ENCODE measurements at regions not wholly inside any gene's neighbourhood (a gene's known extent, or its start where the extent isn't known, plus 50 kb on each side); places are given as distances from the start of the nearest gene placed in this dataset.

DNA sequence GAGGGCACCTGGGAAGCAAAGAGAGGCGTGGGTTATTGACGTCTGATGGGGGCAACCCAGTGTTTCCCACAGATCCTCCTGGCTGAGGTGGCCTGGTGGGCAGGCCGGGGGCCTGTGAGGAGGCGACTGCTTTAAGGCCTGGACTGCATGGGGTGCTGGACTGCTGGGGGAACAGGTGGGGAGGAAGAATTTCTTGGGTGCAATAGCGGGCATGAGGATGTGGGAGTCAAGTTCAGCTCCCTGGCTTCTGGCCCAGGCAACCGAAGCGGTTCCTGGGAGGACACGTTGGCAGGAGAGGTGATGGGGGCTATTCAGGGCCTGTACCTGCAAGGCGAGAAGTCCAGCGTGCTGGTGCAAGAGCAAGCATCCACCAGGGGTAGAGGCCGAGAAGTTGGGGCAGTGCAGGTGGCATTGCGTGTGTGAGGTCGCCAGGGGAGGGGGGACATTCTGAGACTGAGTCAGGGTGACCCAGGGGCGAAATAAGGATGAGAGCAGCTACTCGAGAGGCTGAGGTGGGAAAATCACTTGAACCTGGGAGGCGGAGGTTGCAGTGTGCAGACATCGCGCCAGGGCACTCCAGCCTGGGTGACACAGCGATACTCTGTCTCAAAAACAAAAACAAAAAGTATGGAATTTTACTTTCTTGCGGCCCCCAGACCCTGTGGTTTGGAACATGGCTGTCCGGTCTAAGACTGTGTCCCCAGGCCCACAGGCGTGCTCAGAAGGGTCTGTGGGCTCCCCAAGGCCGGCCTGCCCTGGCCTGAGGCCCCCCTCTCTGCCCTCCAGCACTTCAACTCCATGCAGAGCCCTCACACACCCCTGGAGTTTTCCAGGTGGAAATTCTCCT, 53.6 kb upstream of the ELN start:
- TF ChIP-seq CTCF (conservative IDR thresholded peaks at IDR 0.05; ENCODE audit: low read depth) = no peak
- peak overlapping the region; percentile 63 for H3K27ac ChIP-seq
- ChIA-PET CTCF (interaction anchor here (0.6 kb wide), 1 partner anchor 227 kb away, joined by 3 read pairs; no protein-coding TSS in a partner anchor), POLR2A (ENCODE audit: low non-redundant PET) (interaction anchor here (0.6 kb wide), 1 partner anchor 110 kb away, joined by 3 read pairs; no protein-coding TSS in a partner anchor)
- DNase-seq (ENCODE audit: low spot score) = no peak

DNA sequence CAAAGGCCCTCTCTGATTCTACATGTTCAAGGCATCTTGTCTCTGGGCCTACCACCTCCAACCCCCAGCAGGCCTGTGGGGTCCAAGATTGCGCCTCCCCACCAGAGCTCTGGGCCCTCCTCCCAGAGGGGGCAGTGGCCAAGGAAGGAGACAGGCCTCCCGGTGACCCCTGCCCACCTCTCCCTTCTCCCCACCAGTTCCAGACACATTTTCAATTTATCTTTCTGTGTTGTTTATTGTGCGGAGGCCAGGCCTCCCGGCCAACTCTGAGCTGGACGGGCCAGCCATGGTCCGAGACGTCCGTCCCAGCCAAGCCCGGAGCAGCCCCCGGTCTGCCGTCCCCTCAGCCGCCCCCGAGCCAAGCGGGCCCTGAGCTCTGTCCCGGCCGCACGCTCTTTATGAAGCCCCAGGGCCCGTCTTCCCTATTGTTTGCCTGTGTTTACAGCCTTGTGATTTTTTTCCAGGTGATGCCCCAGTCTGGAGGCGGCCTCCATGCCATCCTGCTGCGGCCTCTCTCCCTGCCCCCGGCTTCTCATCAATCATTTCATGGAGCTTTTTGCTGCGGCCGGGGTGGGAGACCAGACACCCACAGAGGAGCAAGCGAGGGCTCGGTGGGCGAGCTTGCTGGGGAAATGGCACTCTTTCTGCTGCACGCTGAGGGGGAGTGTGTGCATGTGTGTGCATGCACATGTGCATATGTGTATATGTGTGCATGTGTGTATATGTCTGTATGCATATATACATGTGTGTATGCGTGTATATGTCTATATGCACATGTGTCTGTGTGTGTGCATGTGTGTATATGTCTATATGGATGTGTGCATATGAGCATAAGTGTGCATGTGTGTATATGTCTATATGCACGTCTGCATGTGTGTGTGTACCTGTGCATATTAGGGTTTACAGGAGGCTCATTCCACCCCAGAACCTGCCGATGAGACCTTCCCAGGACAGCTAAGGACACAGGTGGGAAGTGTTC, 52.7 kb upstream of the ELN start:
- no peak for DNase-seq (ENCODE audit: low spot score)
- CTCF ChIA-PET = interaction anchor here (0.6 to 0.9 kb wide), 3 partner anchors 105 to 300 kb away, joined by 3 to 6 read pairs (median 5); no protein-coding TSS in a partner anchor
- TF ChIP-seq CTCF (conservative IDR thresholded peaks at IDR 0.05; ENCODE audit: low read depth) = no peak
- H3K27ac ChIP-seq = peak overlapping the region; percentile 63
- POLR2A ChIA-PET (ENCODE audit: low non-redundant PET) = no interaction called here

DNA sequence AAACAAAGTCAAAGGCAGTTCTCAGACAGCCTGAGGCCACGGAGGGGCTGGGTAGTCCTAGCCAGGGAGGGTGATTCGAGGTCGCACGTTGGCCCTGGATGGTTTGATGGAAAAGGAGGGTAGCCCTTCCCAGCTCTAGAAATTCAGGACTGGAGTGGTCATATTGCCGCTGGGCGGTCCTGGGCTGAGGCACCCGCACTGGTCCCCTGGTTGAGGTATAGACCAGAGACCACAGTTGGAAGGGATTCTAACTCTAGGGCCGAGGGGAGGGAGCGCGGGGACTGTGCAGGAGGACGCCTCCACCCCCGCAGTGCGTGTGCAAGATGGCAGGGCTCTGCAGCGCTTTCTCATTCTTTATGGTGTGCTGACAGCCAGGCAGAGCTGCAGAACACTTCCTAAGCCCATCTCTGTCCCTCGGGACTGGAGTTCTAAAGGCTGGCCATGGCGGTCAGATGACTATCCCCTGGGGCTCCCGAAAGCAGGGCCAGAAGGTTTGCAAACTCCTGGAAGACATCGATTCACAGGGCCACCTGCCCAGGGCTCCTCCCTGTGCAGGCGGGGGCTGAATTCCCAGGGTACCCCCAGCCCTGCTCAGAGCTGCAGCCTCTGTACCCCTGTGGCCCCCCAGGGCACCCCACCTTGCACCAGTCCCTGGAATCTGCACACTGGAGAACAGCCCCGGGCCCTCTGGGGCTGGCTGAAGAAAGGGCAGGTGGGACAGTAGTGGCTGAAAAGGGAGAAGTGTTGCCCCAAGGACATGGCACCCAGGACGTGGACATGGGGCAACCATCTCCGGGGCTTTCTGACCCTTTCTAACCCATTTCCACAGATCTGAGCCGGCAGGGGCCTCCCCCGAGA, 51.0 kb upstream of the ELN start:
- TF ChIP-seq CTCF (conservative IDR thresholded peaks at IDR 0.05; ENCODE audit: low read depth) = no peak
- DNase-seq (ENCODE audit: low spot score) = no peak

GRCh38 chr7:73977619-73978618, 50.1 kb upstream of the ELN start:
- POLR2A ChIA-PET (ENCODE audit: low non-redundant PET) = no interaction called here
- CTCF ChIA-PET = interaction anchor here (1.0 to 2.1 kb wide), 4 partner anchors 27 to 113 kb away, joined by 4 to 10 read pairs (median 6); no protein-coding TSS in a partner anchor
- no peak for TF ChIP-seq CTCF (conservative IDR thresholded peaks at IDR 0.05; ENCODE audit: low read depth)
- no peak for DNase-seq (ENCODE audit: low spot score)
- peak overlapping the region; percentile 9; the same call in 1 of the 2 replicates for H3K27ac ChIP-seq

More for the DNA sequence above, 51.0 kb upstream of the ELN start:
- no peak overlapping the region for H3K27ac ChIP-seq
- CTCF ChIA-PET = no interaction called here
- POLR2A ChIA-PET (ENCODE audit: low non-redundant PET) = no interaction called here

Measured in RWPE1 (cell line).